ENCODE measurements at regions not wholly inside any gene's neighbourhood (a gene's known extent, or its start where the extent isn't known, plus 50 kb on each side); places are given as distances from the start of the nearest gene placed in this dataset.
"Not testable (repeated sequence)": the region's sequence is repeated elsewhere in the genome, so short reads cannot be mapped to it uniquely, and the experiment has no call there.

DNA sequence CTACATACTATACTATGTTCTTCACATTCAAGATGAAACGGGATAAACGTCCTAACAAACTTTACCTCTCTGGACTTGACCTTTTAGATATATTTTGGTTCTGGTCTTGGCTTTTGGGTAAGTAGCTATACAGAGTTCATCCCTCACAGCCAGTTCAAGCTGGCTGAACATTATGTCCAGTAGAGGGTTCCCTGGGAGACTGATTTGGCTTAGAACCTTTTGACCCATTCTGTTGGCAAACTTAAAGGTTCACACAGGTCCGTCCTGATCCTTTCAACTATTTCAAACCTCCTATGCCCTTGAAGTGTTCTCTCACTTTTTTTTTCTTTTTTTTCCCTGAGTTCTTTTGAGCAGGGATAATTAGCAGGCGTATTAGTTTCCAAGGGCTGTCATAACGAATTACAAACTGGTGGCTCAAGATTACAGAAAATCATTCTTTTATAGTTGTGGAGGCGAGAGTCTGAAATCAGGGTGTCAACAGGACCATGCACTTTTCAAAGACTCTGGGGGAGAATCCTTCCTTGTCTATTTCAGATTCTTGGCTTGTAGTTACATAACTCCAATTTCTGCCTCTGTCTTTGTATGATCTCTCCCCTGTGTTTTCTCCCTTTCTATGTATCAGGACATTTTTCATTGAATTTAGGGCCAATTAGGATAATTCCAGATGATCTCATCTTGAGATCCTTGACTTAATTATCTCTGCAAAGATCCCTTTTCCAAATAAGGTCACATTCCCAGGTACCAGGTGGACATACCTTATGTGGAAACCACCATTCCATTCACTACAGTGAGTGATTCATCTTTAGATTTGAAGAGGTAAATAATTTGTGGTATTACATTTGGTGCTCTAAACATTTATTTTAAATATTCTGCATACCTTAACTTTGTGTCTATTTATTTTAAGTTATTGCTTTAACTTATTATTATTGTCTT lies 257.4 kb upstream of the USP25 start:
- in situ Hi-C loops (cut with MboI; ENCODE audit: low pct_unique_long_range_greater_than_20kb, low sequenced_read_pairs), result no loop called here
- DNase-seq, result no peak

DNA sequence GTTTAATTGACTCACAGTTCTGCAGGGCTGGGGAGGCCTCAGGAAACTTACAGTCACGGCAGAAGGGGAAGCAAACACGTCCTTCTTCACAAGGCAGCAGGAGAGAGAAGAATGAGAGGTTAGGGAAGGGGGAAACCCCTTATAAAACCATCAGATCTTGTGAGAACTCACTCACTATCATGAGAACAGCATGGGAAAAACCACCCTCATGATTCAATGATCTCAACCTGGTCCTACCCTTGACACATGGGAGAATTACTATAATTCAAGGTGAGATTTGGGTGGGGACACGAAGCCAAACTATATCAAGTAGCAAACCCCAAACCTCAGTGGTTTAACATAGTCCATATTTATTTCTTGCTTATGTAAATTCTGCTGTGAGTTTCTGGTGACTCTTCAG lies 252.0 kb upstream of the USP25 start:
- in situ Hi-C loops (cut with MboI; ENCODE audit: low pct_unique_long_range_greater_than_20kb, low sequenced_read_pairs); DNase-seq: not testable (repeated sequence)

GRCh38 chr21:15480160-15480559 lies 249.6 kb upstream of the USP25 start:
- in situ Hi-C loops (cut with MboI; ENCODE audit: low pct_unique_long_range_greater_than_20kb, low sequenced_read_pairs), result no loop called here

DNA sequence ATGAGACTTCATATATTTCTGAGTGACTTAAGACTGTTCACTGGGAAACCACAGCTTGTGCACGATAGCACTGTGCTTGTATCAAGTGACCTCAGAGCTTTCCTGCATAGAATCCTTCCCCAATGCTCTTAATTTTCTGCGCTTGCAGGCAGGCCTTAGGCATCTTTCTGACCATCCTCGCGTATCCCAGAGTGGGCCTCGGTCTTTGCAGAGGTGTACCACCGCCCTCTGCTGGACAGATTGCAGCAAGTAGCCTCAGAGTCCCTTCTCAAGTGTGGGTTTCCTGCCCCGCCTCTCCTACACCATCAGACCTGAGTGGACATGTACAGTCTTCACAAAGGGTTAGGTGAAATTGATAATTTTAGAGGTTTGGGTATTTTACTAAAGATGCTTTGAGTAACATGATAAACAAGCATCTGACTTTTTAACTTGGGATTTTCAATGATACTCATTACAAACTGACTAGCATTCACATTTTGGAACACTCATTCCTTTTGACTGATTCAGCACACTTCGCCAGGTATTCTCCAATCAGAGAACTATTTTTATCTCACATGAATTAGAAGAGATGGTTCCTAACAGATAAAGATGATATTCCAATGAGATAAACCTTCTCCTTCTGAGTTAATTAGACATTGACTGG lies 246.5 kb upstream of the USP25 start:
- in situ Hi-C loops (cut with MboI; ENCODE audit: low pct_unique_long_range_greater_than_20kb, low sequenced_read_pairs), result no loop called here
- DNase-seq, result peak; percentile 84

More at GRCh38 chr21:15480160-15480559, 249.6 kb upstream of the USP25 start:
- DNase-seq, result no peak

DNA sequence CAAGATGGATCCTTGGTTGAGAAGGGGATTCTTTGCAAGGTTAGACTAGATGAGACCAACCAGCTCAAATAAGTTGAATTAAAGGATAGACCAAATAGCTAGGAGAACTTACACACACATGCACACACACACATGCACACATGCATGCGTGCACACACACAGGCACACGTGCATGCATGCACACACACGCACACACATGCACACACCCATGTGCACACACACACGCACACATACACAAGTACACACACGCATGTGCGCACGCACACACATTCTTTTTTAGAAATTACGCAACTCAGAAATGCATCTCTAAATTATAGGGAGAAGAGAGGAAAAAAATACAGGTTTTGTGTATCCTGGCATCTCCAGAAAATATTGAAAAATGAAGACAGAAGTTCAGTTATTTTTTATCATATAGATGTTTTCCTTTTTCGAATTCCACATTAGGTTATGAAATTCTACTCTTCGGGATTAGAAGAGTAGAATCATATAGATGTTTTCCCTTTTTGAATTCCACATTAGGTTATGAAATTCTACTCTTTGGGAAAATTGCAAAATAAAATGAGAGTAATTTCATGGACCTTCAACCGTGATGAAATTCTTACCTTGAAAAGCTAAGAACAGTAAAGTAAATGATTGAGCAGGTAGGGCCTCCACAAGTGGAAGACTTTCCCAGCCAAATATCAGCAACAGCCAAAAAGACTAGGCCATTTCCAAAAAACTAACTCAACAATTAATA lies 243.2 kb upstream of the USP25 start:
- DNase-seq, result no peak
- in situ Hi-C loops (cut with MboI; ENCODE audit: low pct_unique_long_range_greater_than_20kb, low sequenced_read_pairs), result no loop called here

DNA sequence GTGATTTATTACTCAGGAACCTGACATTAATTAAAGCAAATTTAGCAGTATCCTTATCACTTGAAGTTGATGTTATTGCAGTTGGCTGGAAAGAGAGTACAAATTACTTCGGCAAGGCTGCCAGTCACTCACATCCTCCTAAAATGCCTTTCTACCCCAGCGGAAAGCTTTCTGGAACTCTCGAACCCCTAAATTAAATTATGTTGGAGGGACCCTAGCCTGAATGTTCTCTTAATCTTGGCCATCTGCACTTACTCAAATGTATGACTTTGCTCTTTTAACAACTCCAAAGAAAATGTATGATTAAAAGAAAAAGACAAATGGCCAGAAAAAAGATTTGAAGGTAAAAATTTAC lies 242.6 kb upstream of the USP25 start:
- DNase-seq, result no peak
- in situ Hi-C loops (cut with MboI; ENCODE audit: low pct_unique_long_range_greater_than_20kb, low sequenced_read_pairs), result no loop called here

GRCh38 chr21:15491100-15491499 lies 238.7 kb upstream of the USP25 start:
- in situ Hi-C loops (cut with MboI; ENCODE audit: low pct_unique_long_range_greater_than_20kb, low sequenced_read_pairs), result no loop called here
- DNase-seq, result no peak

- no peak for DNase-seq
- in situ Hi-C loops (cut with MboI; ENCODE audit: low pct_unique_long_range_greater_than_20kb, low sequenced_read_pairs), result no loop called here
These were observed 236.1 kb upstream of the USP25 start for GRCh38 chr21:15493646-15494045.

DNA sequence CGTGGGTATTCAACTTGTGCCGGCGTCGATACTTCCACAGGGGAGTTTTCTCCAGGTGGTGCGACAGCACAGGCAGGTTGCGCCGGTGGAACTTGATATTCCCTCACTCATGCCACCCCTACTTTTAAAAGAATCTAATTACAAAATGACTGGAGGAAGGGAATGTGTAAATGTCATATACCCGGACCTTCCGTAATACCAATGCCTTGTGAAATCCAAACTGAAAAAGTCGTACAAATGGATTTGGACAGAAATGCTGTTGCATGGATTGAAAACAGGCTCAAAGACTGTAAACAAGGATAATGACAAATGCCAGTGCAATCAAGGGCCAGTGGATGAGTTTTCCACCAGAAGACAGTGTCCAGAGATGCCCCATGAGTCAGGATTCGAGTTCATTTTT lies 235.3 kb upstream of the USP25 start:
- DNase-seq, result no peak
- in situ Hi-C loops (cut with MboI; ENCODE audit: low pct_unique_long_range_greater_than_20kb, low sequenced_read_pairs), result no loop called here

DNA sequence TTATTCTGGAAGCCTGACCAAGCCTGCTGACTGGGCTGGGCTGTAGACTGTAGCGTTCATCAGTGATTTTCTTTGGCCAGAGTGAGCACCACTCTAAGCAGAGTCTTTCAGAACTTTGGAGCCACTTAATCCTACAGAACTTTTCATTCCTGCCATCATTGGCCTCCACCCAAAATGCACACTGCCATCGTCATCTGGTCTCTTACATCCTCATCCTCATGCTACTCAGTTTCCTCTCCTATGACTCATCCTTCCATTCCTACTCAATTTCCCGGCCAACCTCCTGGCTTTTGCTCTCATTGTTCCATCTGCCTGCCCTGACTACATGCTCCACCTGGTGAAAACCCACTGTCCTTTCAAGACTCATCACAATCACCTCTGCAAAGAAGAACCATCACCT lies 233.8 kb upstream of the USP25 start:
- in situ Hi-C loops (cut with MboI; ENCODE audit: low pct_unique_long_range_greater_than_20kb, low sequenced_read_pairs), result no loop called here
- no peak for DNase-seq

GRCh38 chr21:15496911-15497310 lies 232.9 kb upstream of the USP25 start:
- in situ Hi-C loops (cut with MboI; ENCODE audit: low pct_unique_long_range_greater_than_20kb, low sequenced_read_pairs), result no loop called here
- no peak for DNase-seq

DNA sequence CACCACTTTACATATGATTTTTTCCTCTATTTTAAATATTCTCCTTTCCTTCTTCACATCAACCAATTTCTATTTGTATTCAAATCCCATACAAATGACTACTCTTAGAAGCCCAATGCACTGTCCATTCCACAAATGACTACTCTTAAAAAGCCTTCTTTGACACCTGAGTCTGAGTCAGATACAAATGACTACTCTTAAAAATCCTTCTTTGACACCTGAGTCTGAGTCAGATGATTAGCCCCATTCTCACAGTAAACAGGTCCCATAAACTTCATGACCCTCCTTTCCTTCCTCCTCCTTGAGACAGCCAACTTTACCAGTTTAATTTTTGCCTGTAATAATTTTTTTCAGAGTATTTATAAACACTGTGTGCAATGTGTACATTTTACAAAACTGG lies 231.3 kb upstream of the USP25 start:
- in situ Hi-C loops (cut with MboI; ENCODE audit: low pct_unique_long_range_greater_than_20kb, low sequenced_read_pairs), result no loop called here

GRCh38 chr21:15506086-15506485 lies 223.7 kb upstream of the USP25 start:
- DNase-seq, result no peak
- in situ Hi-C loops (cut with MboI; ENCODE audit: low pct_unique_long_range_greater_than_20kb, low sequenced_read_pairs), result no loop called here

More for the DNA sequence above, 231.3 kb upstream of the USP25 start:
- DNase-seq, result no peak

DNA sequence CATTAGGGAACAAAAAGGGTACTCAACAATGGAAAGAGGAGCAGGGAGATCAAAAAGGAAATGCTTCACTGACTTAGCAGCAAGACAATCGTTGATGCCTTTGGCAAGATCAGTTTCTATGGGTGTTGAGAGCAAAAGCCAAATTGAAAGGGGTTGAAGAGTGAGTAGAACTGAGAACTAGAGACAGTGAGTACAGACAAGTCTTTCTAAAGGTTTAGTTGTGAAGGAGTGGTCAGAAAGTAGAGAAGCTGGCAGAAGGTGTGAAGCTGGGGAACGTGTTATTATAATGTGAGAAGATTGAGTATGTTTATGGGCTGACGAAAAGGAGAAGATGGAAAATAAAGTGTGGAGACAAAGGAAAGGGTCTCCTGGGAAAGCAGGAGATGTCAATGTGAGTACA lies 221.2 kb upstream of the USP25 start:
- no peak for DNase-seq
- in situ Hi-C loops (cut with MboI; ENCODE audit: low pct_unique_long_range_greater_than_20kb, low sequenced_read_pairs), result no loop called here

DNA sequence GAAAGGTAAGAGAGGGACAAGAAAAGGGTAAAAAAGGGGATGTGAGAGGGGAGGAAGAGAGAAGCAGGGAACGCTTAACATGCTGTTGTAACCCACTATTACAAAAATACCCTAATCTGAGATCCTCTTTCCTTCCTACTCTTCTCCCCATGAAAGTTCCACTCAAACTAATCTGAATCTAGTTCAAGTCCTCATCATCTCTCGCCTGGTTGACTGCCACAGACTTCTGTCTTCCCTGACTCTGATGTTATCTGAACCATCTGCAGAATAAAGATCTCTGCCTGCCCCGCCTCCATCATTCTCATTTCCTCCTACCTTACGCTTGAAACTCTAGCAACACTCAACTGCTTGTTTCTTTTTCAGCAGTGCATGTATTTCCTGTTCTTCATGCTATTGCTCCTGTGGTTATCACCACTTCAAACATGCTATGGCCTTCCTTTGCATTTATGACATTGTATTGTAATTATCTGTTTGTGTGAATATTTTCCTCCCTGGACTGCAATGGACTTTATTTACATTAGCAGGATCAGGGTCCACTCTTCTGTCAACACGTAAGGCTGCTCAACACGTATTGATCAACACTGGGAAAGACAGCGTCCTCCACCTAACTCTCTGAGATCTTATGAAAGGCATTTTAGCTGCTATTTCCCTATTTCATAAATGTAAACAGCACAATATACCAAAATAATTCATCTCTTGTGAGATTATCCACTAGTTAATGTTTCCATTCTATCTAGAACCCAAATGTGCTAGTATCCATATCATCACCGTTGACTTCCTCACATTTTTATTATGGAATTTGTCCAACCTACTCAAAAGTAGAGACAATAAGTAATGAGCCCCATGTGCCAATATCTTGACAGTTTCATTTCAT lies 215.5 kb upstream of the USP25 start:
- in situ Hi-C loops (cut with MboI; ENCODE audit: low pct_unique_long_range_greater_than_20kb, low sequenced_read_pairs), result no loop called here
- peak; percentile 89 for DNase-seq

GRCh38 chr21:15515908-15516307 lies 213.9 kb upstream of the USP25 start:
- no peak for DNase-seq
- in situ Hi-C loops (cut with MboI; ENCODE audit: low pct_unique_long_range_greater_than_20kb, low sequenced_read_pairs), result no loop called here

GRCh38 chr21:15517394-15517793 lies 212.4 kb upstream of the USP25 start:
- in situ Hi-C loops (cut with MboI; ENCODE audit: low pct_unique_long_range_greater_than_20kb, low sequenced_read_pairs), result no loop called here

GRCh38 chr21:15520811-15521643 lies 208.8 kb upstream of the USP25 start:
- in situ Hi-C loops (cut with MboI; ENCODE audit: low pct_unique_long_range_greater_than_20kb, low sequenced_read_pairs), result no loop called here
- peak; percentile 40 for DNase-seq

More at GRCh38 chr21:15517394-15517793, 212.4 kb upstream of the USP25 start:
- DNase-seq, result no peak

Measured in KBM-7 (cell line).